OCI-M2 (cell line): ENCODE measurements at regions not wholly inside any gene's neighbourhood (a gene's known extent, or its start where the extent isn't known, plus 50 kb on each side); places are given as distances from the start of the nearest gene placed in this dataset.
"Not testable (repeated sequence)": the region's sequence is repeated elsewhere in the genome, so short reads cannot be mapped to it uniquely, and the experiment has no call there.

Source experiments
- DNase-seq: peaks from one replicate; lab custom pipeline; 2025; ENCODE audit not compliant: unreplicated experiment; lab: John Stamatoyannopoulos, UW

- DNase-seq, result no peak
Measured at GRCh38 chr18:70931942-70932814, 643.3 kb downstream of the SOCS6 start.

- no peak for DNase-seq
Measured at GRCh38 chr18:70920840-70921374, 632.1 kb downstream of the SOCS6 start.

GRCh38 chr18:70907673-70908072 is 618.8 kb downstream of the SOCS6 start:
- no peak for DNase-seq

GRCh38 chr18:70892381-70892780 is 603.5 kb downstream of the SOCS6 start:
- no peak for DNase-seq

- no peak for DNase-seq
Measured at GRCh38 chr18:70870292-70870691, 581.4 kb downstream of the SOCS6 start.

- no peak for DNase-seq
Measured at GRCh38 chr18:70848329-70848728, 559.5 kb downstream of the SOCS6 start.

GRCh38 chr18:70840649-70841048 is 551.8 kb downstream of the SOCS6 start:
- no peak for DNase-seq

GRCh38 chr18:70827632-70828031 is 538.8 kb downstream of the SOCS6 start:
- DNase-seq, result no peak

GRCh38 chr18:70826571-70826970 is 537.7 kb downstream of the SOCS6 start:
- no peak for DNase-seq

GRCh38 chr18:70822691-70823090 is 533.8 kb downstream of the SOCS6 start:
- DNase-seq, result no peak

GRCh38 chr18:70822117-70822516 is 533.3 kb downstream of the SOCS6 start:
- no peak for DNase-seq

- no peak for DNase-seq
Measured at GRCh38 chr18:70808481-70809056, 519.7 kb downstream of the SOCS6 start.

GRCh38 chr18:70781860-70782453 is 493.1 kb downstream of the SOCS6 start:
- peak; percentile 39 for DNase-seq

- not testable (repeated sequence) for DNase-seq
Measured at GRCh38 chr18:70766254-70766653, 477.4 kb downstream of the SOCS6 start.

GRCh38 chr18:70762812-70763211 is 474.0 kb downstream of the SOCS6 start:
- no peak for DNase-seq

- DNase-seq, result no peak
Measured at GRCh38 chr18:70758780-70759179, 469.9 kb downstream of the SOCS6 start.

- no peak for DNase-seq
Measured at GRCh38 chr18:70754486-70754885, 465.6 kb downstream of the SOCS6 start.

- DNase-seq, result no peak
Measured at GRCh38 chr18:70732916-70733315, 444.1 kb downstream of the SOCS6 start.

GRCh38 chr18:70732188-70732587 is 443.3 kb downstream of the SOCS6 start:
- no peak for DNase-seq

GRCh38 chr18:70720607-70721006 is 431.8 kb downstream of the SOCS6 start:
- no peak for DNase-seq

- no peak for DNase-seq
Measured at GRCh38 chr18:70709720-70710119, 420.9 kb downstream of the SOCS6 start.

- no peak for DNase-seq
Measured at GRCh38 chr18:70709144-70709543, 420.3 kb downstream of the SOCS6 start.
